Gastrocnemius medialis (tissue), 4 donors: ENCODE measurements at regions not wholly inside any gene's neighbourhood (a gene's known extent, or its start where the extent isn't known, plus 50 kb on each side); places are given as distances from the start of the nearest gene placed in this dataset.

Source experiments
- ATAC-seq, 2 donors: fragments of 150-250 bp; one replicate each; pipeline ENCODE4 v1.9.1; 2016
- DNase-seq, 2 donors: peaks; one replicate each; pipeline ENCODE4 v3.0.0-alpha.2; 2019
- H3K27ac ChIP-seq, 4 donors: fragments of 200-600 bp; sonication (generic); 1 replicate in 1 of 4; 2 replicates in 3 of 4; pipeline ENCODE4 v1.5.1; 2016 to 2018; ENCODE audit warnings: mild to moderate bottlenecking in 2 of 4, moderate library complexity in 1 of 4
- H3K27me3 ChIP-seq, 3 donors: fragments of 200-600 bp; sonication (generic) in 2 of 3; 1 replicate in 1 of 3; 2 replicates in 2 of 3; pipeline versions ENCODE4 v1.5.1 to v1.6.0; 2016 to 2019; ENCODE audit warnings: mild to moderate bottlenecking in 1 of 3, moderate library complexity in 1 of 3
- H3K36me3 ChIP-seq, 2 donors: fragments of 200-600 bp; sonication (generic) in 1 of 2; one replicate each; pipeline ENCODE4 v1.5.1; 2017 to 2018
- H3K4me1 ChIP-seq, 2 donors: fragments of 200-600 bp; sonication (generic) in 1 of 2; one replicate each; pipeline ENCODE4 v1.5.1; 2016 to 2017; ENCODE audit warnings: mild to moderate bottlenecking in 2 of 2
- H3K4me3 ChIP-seq, 4 donors: fragments of 200-600 bp; sonication (generic) in 3 of 4; 1 replicate in 1 of 4; 2 replicates in 3 of 4; pipeline ENCODE4 v1.5.1; 2016 to 2019; ENCODE audit warnings: mild to moderate bottlenecking in 2 of 4
- H3K9me3 ChIP-seq, 3 donors: fragments of 200-600 bp; sonication (generic) in 2 of 3; 1 replicate in 1 of 3; 2 replicates in 2 of 3; pipeline ENCODE4 v1.5.1; 2016 to 2019
- POLR2A ChIP-seq, 2 donors: fragments of 450-650 bp; IDR thresholded peaks; one replicate each; pipeline ENCODE4 v1.6.1; 2017; ENCODE audit warnings: antibody characterized with exemption in 2 of 2, mild to moderate bottlenecking in 2 of 2, moderate library complexity in 2 of 2
- in situ Hi-C, 4 donors: fragments of 200-750 bp; cut with MboI; loops; one replicate each; pipeline versions ENCODE4 v1.15.0 to v1.8.0; 2017; ENCODE audit warnings: low sequenced_read_pairs in 4 of 4
- intact Hi-C: fragments of 100-400 bp; cut with DNase I; formaldehyde crosslinking; loops from one replicate; pipeline ENCODE4 v1.15.1; 2023; ENCODE audit warnings: low total_unique reads
- TF ChIP-seq, protein P1 (sequence below), 5 experiments: fragments of 450-650 bp in 3 of 5; fragments of 200-600 bp in 2 of 5; sonication (generic) in 2 of 5; IDR thresholded peaks in 4 of 5; conservative IDR thresholded peaks in 1 of 5; 1 replicate in 4 of 5; 2 replicates in 1 of 5; pipeline ENCODE4 v1.5.1; 2016 to 2019; ENCODE audit warnings: antibody characterized with exemption in 5 of 5, mild to moderate bottlenecking in 3 of 5, moderate library complexity in 3 of 5

DNA sequence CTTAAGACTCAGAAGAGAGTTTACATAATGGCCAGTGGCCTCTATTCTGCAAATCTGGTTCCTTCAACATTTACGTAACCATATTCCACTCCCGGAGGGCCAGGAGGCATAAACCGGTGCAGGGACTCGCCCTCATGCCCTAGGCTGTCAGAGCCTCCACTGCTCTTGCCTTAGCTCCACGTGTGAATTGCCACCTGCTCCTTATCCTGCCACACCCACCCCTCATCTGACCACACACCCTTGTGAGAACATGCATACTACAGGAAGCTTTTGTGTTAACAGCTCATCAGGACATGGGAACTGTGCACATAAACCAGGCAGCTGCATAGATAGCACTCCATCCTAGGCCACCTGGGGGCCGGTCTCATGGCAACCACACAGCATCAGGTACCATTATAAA lies 146.7 kb upstream of the PFKP start:
- TF ChIP-seq, protein P1, sequence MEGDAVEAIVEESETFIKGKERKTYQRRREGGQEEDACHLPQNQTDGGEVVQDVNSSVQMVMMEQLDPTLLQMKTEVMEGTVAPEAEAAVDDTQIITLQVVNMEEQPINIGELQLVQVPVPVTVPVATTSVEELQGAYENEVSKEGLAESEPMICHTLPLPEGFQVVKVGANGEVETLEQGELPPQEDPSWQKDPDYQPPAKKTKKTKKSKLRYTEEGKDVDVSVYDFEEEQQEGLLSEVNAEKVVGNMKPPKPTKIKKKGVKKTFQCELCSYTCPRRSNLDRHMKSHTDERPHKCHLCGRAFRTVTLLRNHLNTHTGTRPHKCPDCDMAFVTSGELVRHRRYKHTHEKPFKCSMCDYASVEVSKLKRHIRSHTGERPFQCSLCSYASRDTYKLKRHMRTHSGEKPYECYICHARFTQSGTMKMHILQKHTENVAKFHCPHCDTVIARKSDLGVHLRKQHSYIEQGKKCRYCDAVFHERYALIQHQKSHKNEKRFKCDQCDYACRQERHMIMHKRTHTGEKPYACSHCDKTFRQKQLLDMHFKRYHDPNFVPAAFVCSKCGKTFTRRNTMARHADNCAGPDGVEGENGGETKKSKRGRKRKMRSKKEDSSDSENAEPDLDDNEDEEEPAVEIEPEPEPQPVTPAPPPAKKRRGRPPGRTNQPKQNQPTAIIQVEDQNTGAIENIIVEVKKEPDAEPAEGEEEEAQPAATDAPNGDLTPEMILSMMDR (IDR thresholded peaks at IDR 0.05 in 4 of 5, conservative IDR thresholded peaks at IDR 0.05 in 1 of 5): no peak
- no peak for TF ChIP-seq POLR2A (IDR thresholded peaks at IDR 0.05)
- Histone ChIP-seq H3K4me3 (no peak overlapping the region), H3K27me3 (no peaks in the 10 kb centered on the region), H3K9me3 (no peaks in the 10 kb centered on the region), H3K4me1 (no peaks in the 10 kb centered on the region), H3K27ac (no peak overlapping the region), H3K36me3 (no peaks in the 10 kb centered on the region)
- intact Hi-C loops (no loop called here), in situ Hi-C loops (no loop called here)
- DNase-seq (no peak), ATAC-seq (no peak)

DNA sequence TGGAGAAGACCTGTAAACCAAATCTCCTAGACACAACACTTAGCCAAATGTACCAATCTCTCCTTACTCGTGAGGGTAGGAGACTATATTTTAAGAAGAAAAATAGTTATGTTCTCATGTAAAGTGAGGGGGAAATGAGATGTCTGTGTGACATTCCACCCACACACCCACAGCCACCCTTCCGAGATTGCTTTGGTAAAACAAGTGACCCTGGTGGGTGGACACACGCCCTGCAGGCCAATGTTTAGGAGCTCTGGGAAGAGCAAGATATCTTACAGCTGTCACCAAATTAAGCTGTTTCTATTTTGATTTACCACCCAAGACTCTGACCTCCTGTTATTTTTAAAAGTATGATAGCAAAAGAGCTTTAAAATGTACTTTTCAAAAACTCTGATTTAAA lies 147.2 kb upstream of the PFKP start:
- Histone ChIP-seq H3K4me3 (no peak overlapping the region), H3K27ac (no peak overlapping the region), H3K36me3 (no peaks in the 10 kb centered on the region), H3K27me3 (no peaks in the 10 kb centered on the region), H3K9me3 (no peaks in the 10 kb centered on the region), H3K4me1 (no peaks in the 10 kb centered on the region)
- TF ChIP-seq POLR2A (IDR thresholded peaks at IDR 0.05): no peak
- TF ChIP-seq, protein P1 (IDR thresholded peaks at IDR 0.05 in 4 of 5, conservative IDR thresholded peaks at IDR 0.05 in 1 of 5): no peak
- intact Hi-C loops (no loop called here), in situ Hi-C loops (no loop called here)
- DNase-seq (no peak), ATAC-seq (no peak)

DNA sequence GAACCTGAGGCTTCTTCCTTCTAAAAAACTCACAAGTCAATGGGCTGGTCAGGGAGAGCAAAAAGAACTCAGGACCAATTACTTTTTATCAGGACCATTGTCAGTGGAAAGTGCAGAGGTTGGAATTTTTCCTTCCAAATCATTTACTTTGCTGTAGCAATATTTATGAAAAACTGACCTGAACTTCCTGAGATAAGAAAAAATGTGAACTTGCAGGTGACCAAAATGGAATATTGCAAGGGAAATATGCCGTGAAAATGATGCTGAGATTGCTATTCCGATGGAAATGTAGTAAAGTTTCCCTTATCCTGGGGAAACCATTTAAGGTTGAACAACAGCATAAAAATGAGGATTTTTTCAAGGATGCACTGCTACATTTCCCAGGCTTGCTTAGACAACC lies 148.3 kb upstream of the PFKP start:
- no peaks in the 10 kb centered on the region for H3K27me3 ChIP-seq
- no peak overlapping the region for H3K4me3 ChIP-seq
- no peak for ATAC-seq
- in situ Hi-C loops: no loop called here
- H3K9me3 ChIP-seq: no peaks in the 10 kb centered on the region
- no peaks in the 10 kb centered on the region for H3K4me1 ChIP-seq
- TF ChIP-seq POLR2A (IDR thresholded peaks at IDR 0.05): no peak
- TF ChIP-seq, protein P1 (IDR thresholded peaks at IDR 0.05 in 4 of 5, conservative IDR thresholded peaks at IDR 0.05 in 1 of 5): no peak
- no peak for DNase-seq
- no peak overlapping the region for H3K27ac ChIP-seq
- H3K36me3 ChIP-seq: no peaks in the 10 kb centered on the region
- intact Hi-C loops: no loop called here

DNA sequence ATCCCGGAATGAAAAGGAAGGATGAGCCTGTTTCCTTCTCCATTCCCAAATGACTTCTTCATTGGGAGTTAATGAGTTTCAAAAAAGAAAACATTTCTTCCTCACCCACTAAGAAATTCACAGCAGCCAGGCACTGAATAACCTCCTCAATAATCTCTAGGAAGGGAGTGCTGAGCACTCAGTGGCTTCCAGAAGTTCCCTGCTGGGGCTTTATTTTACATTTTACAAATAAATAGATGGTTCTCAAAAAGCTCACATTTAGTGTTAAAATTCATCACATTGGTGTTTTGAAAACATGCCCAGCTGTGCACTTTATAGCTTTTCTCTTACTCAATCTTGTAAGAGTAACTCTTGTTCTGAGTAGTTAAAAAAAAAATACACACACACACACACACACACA lies 148.9 kb upstream of the PFKP start:
- Histone ChIP-seq H3K4me3 (no peak overlapping the region), H3K27ac (no peak overlapping the region), H3K27me3 (no peaks in the 10 kb centered on the region), H3K36me3 (no peaks in the 10 kb centered on the region), H3K4me1 (no peaks in the 10 kb centered on the region), H3K9me3 (no peaks in the 10 kb centered on the region)
- in situ Hi-C loops (no loop called here), intact Hi-C loops (no loop called here)
- DNase-seq (no peak), ATAC-seq (no peak)
- TF ChIP-seq POLR2A (IDR thresholded peaks at IDR 0.05): no peak
- TF ChIP-seq, protein P1 (IDR thresholded peaks at IDR 0.05 in 4 of 5, conservative IDR thresholded peaks at IDR 0.05 in 1 of 5): no peak

DNA sequence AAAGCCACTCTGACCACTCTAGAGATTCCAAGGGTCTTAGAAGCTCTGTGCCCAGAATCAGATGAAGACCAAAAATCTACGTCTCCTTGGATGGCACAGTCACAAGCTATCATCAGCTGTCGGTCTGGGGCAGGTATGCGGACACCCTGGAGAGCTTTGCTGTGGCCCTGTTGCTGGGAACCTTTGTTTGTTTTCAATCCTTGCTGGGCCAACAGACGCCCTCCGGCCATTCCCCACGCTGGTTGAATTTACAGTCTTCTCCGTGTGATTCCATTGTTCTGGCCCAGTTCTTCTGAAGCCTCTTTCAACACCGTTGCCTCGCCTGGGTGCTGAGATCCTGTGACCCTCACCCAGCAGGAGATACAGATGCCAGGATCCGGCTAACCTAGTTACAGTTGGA lies 149.4 kb upstream of the PFKP start:
- TF ChIP-seq POLR2A (IDR thresholded peaks at IDR 0.05): no peak
- TF ChIP-seq, protein P1 (IDR thresholded peaks at IDR 0.05 in 4 of 5, conservative IDR thresholded peaks at IDR 0.05 in 1 of 5): no peak
- no peaks in the 10 kb centered on the region for H3K9me3 ChIP-seq
- no peak for ATAC-seq
- H3K36me3 ChIP-seq: no peaks in the 10 kb centered on the region
- no peak for DNase-seq
- H3K4me3 ChIP-seq: no peak overlapping the region
- H3K4me1 ChIP-seq: no peaks in the 10 kb centered on the region
- in situ Hi-C loops (no loop called here), intact Hi-C loops (no loop called here)
- no peaks in the 10 kb centered on the region for H3K27me3 ChIP-seq
- no peak overlapping the region for H3K27ac ChIP-seq
